ENCODE measurements at regions not wholly inside any gene's neighbourhood (a gene's known extent, or its start where the extent isn't known, plus 50 kb on each side); places are given as distances from the start of the nearest gene placed in this dataset.

DNA sequence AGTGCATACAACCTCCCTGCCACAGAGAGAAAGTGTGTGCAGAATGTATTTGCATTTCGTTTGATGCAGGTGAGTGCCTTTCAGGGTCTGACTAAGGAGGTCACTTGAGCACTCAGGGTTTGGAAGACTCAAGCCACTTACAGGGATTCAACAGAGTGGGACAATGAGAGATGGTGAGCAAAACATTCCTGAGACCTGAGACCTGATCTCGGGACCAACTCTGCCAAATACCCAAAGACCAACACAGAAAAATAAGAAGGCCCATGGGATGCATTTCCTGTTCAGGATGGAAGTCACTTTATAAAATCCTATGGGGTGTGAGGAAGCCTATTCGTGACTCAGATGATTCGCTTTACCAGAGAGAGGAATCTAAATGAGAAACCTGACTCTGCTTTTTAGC is 65.2 kb upstream of the LARGE1 start:
- Histone ChIP-seq H3K27me3 (ENCODE audit: control insufficient read depth in 4 of 4, insufficient read depth in 4 of 4, low read length in 3 of 4) (no peaks in the 10 kb centered on the region), H3K9ac (ENCODE audit: low read depth in 1 of 2, low read length in 2 of 2) (no peak overlapping the region), H3K4me1 (ENCODE audit: control insufficient read depth in 4 of 4, insufficient read depth in 4 of 4, low read length in 3 of 4) (peaks cover 1 to 20% (median 6%) of the 10 kb centered on the region in 4 donors), H3K27ac (ENCODE audit: low read depth in 1 of 2, low read length in 2 of 2) (no peak overlapping the region), H3K36me3 (ENCODE audit: control insufficient read depth in 4 of 4, insufficient read depth in 3 of 4, low read depth in 1 of 4, low read length in 3 of 4) (no peaks in the 10 kb centered on the region), H3K4me3 (ENCODE audit: low read depth in 1 of 3, low read length in 3 of 3) (no peak overlapping the region), H3K9me3 (ENCODE audit: control insufficient read depth in 4 of 4, low read length in 3 of 4) (no peaks in the 10 kb centered on the region)
- no peak for DNase-seq (ENCODE audit: low spot score)
- WGBS, result 88% methylated on average over 4 of the region's 4 CpGs
- no peak for TF ChIP-seq HNF4A (conservative IDR thresholded peaks at IDR 0.05)

DNA sequence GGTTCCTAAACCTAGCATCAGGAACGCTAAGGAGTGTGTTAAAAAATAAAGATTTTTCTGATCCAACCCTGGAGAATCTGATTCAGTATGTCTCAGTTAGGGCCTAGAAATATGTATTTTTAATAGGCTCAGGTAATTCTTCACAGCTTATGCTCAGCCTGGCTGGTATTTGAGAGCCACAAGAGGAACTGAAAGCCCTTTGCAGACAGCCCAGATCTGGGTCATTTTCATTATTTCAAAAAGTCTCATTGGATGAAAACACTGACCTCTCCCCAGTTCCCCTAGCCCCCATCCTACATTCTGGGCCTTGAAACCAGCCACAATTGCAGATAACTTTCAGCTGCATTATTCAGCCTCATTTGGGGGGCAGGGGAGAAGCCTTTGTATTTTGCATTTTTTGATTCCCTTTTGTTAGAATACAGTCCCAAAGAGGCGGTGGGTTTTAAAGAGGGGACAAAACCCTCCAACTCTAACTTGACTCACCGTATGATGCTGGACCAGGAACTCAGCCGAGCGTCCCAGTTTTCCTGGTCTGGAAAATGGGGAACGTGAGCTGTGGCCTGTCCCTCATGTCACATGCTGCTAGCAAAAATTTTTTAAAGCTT is 66.0 kb upstream of the LARGE1 start:
- no peaks in the 10 kb centered on the region for H3K27me3 ChIP-seq (ENCODE audit: control insufficient read depth in 4 of 4, insufficient read depth in 4 of 4, low read length in 3 of 4)
- no peak overlapping the region for H3K9ac ChIP-seq (ENCODE audit: low read depth in 1 of 2, low read length in 2 of 2)
- H3K36me3 ChIP-seq (ENCODE audit: control insufficient read depth in 4 of 4, insufficient read depth in 3 of 4, low read depth in 1 of 4, low read length in 3 of 4), result no peaks in the 10 kb centered on the region
- TF ChIP-seq JUND (IDR thresholded peaks at IDR 0.05) (no peak), GABPA (IDR thresholded peaks at IDR 0.05 in 1 of 2, conservative IDR thresholded peaks at IDR 0.05 in 1 of 2) (no peak), HNF4A (conservative IDR thresholded peaks at IDR 0.05) (no peak), FOXA1 (IDR thresholded peaks at IDR 0.05) (no peak), RXRA (IDR thresholded peaks at IDR 0.05) (no peak), TAF1 (conservative IDR thresholded peaks at IDR 0.05) (no peak), YY1 (IDR thresholded peaks at IDR 0.05) (no peak), HNF4G (IDR thresholded peaks at IDR 0.05) (no peak), RAD21 (IDR thresholded peaks at IDR 0.05) (no peak), EGR1 (IDR thresholded peaks at IDR 0.05; ENCODE audit: low read depth in 2 of 2) (no peak), FOXA2 (IDR thresholded peaks at IDR 0.05) (no peak)
- TF ChIP-seq, protein P1, sequence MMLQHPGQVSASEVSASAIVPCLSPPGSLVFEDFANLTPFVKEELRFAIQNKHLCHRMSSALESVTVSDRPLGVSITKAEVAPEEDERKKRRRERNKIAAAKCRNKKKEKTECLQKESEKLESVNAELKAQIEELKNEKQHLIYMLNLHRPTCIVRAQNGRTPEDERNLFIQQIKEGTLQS (IDR thresholded peaks at IDR 0.05), result no peak
- TF ChIP-seq, protein P2, sequence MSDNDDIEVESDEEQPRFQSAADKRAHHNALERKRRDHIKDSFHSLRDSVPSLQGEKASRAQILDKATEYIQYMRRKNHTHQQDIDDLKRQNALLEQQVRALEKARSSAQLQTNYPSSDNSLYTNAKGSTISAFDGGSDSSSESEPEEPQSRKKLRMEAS (IDR thresholded peaks at IDR 0.05), result no peak
- TF ChIP-seq, protein P3, sequence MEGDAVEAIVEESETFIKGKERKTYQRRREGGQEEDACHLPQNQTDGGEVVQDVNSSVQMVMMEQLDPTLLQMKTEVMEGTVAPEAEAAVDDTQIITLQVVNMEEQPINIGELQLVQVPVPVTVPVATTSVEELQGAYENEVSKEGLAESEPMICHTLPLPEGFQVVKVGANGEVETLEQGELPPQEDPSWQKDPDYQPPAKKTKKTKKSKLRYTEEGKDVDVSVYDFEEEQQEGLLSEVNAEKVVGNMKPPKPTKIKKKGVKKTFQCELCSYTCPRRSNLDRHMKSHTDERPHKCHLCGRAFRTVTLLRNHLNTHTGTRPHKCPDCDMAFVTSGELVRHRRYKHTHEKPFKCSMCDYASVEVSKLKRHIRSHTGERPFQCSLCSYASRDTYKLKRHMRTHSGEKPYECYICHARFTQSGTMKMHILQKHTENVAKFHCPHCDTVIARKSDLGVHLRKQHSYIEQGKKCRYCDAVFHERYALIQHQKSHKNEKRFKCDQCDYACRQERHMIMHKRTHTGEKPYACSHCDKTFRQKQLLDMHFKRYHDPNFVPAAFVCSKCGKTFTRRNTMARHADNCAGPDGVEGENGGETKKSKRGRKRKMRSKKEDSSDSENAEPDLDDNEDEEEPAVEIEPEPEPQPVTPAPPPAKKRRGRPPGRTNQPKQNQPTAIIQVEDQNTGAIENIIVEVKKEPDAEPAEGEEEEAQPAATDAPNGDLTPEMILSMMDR (IDR thresholded peaks at IDR 0.05; ENCODE audit: low read depth, low read length, missing input control), result no peak
- H3K27ac ChIP-seq (ENCODE audit: low read depth in 1 of 2, low read length in 2 of 2), result no peak overlapping the region
- no peak for DNase-seq (ENCODE audit: low spot score)
- 92% methylated on average over 6 of the region's 6 CpGs for WGBS
- H3K9me3 ChIP-seq (ENCODE audit: control insufficient read depth in 4 of 4, low read length in 3 of 4), result no peaks in the 10 kb centered on the region
- peaks cover 1 to 20% (median 6%) of the 10 kb centered on the region in 4 donors for H3K4me1 ChIP-seq (ENCODE audit: control insufficient read depth in 4 of 4, insufficient read depth in 4 of 4, low read length in 3 of 4)
- H3K4me3 ChIP-seq (ENCODE audit: low read depth in 1 of 3, low read length in 3 of 3), result no peak overlapping the region

DNA sequence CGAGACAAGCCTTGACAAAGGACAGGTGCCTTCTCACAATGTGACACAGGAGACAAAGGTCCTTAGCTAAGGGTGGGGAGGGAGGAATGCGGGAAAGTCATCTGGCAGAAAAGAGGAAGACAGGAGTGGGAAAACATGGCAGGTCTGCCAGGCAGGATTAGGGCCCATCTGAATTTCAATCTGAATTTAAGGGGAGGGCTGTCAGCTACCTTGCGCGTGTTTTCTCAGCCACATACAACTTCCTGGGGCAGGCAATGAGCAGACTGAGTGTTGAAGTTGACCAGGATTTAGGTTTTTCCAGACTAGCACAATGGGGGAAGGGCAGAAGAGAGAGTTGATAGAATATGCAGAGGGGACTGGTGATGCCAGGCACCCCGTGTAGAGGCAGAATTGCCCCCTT is 66.7 kb upstream of the LARGE1 start:
- Histone ChIP-seq H3K9me3 (ENCODE audit: control insufficient read depth in 4 of 4, low read length in 3 of 4) (no peaks in the 10 kb centered on the region), H3K4me1 (ENCODE audit: control insufficient read depth in 4 of 4, insufficient read depth in 4 of 4, low read length in 3 of 4) (peaks cover 1 to 20% (median 9%) of the 10 kb centered on the region in 4 donors), H3K9ac (ENCODE audit: low read depth in 1 of 2, low read length in 2 of 2) (no peak overlapping the region), H3K27ac (ENCODE audit: low read depth in 1 of 2, low read length in 2 of 2) (no peak overlapping the region), H3K36me3 (ENCODE audit: control insufficient read depth in 4 of 4, insufficient read depth in 3 of 4, low read depth in 1 of 4, low read length in 3 of 4) (no peaks in the 10 kb centered on the region), H3K27me3 (ENCODE audit: control insufficient read depth in 4 of 4, insufficient read depth in 4 of 4, low read length in 3 of 4) (no peaks in the 10 kb centered on the region), H3K4me3 (ENCODE audit: low read depth in 1 of 3, low read length in 3 of 3) (no peak overlapping the region)
- WGBS, result 67% methylated on average over 5 of the region's 5 CpGs
- TF ChIP-seq, protein P4, sequence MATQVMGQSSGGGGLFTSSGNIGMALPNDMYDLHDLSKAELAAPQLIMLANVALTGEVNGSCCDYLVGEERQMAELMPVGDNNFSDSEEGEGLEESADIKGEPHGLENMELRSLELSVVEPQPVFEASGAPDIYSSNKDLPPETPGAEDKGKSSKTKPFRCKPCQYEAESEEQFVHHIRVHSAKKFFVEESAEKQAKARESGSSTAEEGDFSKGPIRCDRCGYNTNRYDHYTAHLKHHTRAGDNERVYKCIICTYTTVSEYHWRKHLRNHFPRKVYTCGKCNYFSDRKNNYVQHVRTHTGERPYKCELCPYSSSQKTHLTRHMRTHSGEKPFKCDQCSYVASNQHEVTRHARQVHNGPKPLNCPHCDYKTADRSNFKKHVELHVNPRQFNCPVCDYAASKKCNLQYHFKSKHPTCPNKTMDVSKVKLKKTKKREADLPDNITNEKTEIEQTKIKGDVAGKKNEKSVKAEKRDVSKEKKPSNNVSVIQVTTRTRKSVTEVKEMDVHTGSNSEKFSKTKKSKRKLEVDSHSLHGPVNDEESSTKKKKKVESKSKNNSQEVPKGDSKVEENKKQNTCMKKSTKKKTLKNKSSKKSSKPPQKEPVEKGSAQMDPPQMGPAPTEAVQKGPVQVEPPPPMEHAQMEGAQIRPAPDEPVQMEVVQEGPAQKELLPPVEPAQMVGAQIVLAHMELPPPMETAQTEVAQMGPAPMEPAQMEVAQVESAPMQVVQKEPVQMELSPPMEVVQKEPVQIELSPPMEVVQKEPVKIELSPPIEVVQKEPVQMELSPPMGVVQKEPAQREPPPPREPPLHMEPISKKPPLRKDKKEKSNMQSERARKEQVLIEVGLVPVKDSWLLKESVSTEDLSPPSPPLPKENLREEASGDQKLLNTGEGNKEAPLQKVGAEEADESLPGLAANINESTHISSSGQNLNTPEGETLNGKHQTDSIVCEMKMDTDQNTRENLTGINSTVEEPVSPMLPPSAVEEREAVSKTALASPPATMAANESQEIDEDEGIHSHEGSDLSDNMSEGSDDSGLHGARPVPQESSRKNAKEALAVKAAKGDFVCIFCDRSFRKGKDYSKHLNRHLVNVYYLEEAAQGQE (IDR thresholded peaks at IDR 0.05), result no peak
- no peak for TF ChIP-seq FOXA1 (IDR thresholded peaks at IDR 0.05)
- TF ChIP-seq SP1 (IDR thresholded peaks at IDR 0.05), result no peak
- TF ChIP-seq, protein P1 (IDR thresholded peaks at IDR 0.05), result no peak
- TF ChIP-seq RAD21 (IDR thresholded peaks at IDR 0.05), result no peak
- TF ChIP-seq, protein P5, sequence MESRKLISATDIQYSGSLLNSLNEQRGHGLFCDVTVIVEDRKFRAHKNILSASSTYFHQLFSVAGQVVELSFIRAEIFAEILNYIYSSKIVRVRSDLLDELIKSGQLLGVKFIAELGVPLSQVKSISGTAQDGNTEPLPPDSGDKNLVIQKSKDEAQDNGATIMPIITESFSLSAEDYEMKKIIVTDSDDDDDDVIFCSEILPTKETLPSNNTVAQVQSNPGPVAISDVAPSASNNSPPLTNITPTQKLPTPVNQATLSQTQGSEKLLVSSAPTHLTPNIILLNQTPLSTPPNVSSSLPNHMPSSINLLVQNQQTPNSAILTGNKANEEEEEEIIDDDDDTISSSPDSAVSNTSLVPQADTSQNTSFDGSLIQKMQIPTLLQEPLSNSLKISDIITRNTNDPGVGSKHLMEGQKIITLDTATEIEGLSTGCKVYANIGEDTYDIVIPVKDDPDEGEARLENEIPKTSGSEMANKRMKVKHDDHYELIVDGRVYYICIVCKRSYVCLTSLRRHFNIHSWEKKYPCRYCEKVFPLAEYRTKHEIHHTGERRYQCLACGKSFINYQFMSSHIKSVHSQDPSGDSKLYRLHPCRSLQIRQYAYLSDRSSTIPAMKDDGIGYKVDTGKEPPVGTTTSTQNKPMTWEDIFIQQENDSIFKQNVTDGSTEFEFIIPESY (IDR thresholded peaks at IDR 0.05), result no peak
- no peak for TF ChIP-seq HNF4G (IDR thresholded peaks at IDR 0.05)
- no peak for TF ChIP-seq FOXA2 (IDR thresholded peaks at IDR 0.05)
- TF ChIP-seq, protein P2 (IDR thresholded peaks at IDR 0.05), result no peak
- TF ChIP-seq HNF4A (conservative IDR thresholded peaks at IDR 0.05), result no peak
- DNase-seq (ENCODE audit: low spot score), result no peak
